K562 (cell line): ENCODE measurements at regions not wholly inside any gene's neighbourhood (a gene's known extent, or its start where the extent isn't known, plus 50 kb on each side); places are given as distances from the start of the nearest gene placed in this dataset.

Experiments
- ATAC-seq: fragments of 200-7000 bp; cut with Tn5 transposase; 3 replicates; pipeline ENCODE4 v1.9.1; 2020; ENCODE audit warnings: moderate library complexity
- BruUV-seq: library from RNA; stranded (reverse); fragments of 400-500 nt; replicated peaks from 2 replicates; lab custom pipeline; 2021; lab: Mats Ljungman, UMichigan
- CTCF ChIA-PET: fragments of 300-600 bp; formaldehyde crosslinking; extraction: SDS; loops from one replicate; lab custom pipeline; 2021; ENCODE audit warnings: low intra/inter-chr PET ratio; lab: Yijun Ruan, JAX
- POLR2A ChIA-PET: fragments of 300-600, 350-650 bp; sonication (Branson Sonifier 250); formaldehyde crosslinking; extraction: SDS; loops from one replicate; lab custom pipeline; 2021; ENCODE audit warnings: antibody characterized with exemption, inconsistent platforms; lab: Yijun Ruan, JAX
- DNase-seq, 4 experiments: peaks; one replicate each; pipeline versions ENCODE4 v3.0.0 to v3.0.0-alpha.2; 2011 to 2018; ENCODE audit warnings: low spot score in 3 of 4, mixed read lengths in 3 of 4; ENCODE audit errors: extremely low read depth in 1 of 4
- FAIRE-seq: peaks from 2 replicates; lab custom pipeline; 2011; peaks lifted over from hg19 to GRCh38; lab: Jason Lieb, UNC
- H2AFZ ChIP-seq: 2 replicates; pipeline ENCODE4 v1.6.0; 2011; ENCODE audit warnings: low read depth, low read length, control low read depth, inconsistent platforms
- H3K27ac ChIP-seq: fragments of 200-600 bp; 3 replicates; pipeline ENCODE4 v1.8.0; 2011; ENCODE audit warnings: low read depth, mild to moderate bottlenecking, control low read depth, inconsistent platforms, low read length, moderate library complexity, mixed read lengths; ENCODE audit errors: extremely low read depth
- H3K27me3 ChIP-seq, 2 experiments: fragments of 300-600 bp in 1 of 2; 2 replicates in 1 of 2; 3 replicates in 1 of 2; pipeline versions ENCODE4 v1.6.0 to v1.8.0; 2011; ENCODE audit warnings: inconsistent platforms in 2 of 2, low read length in 2 of 2, mild to moderate bottlenecking in 1 of 2, mixed read lengths in 1 of 2, moderate library complexity in 1 of 2; ENCODE audit not compliant: control insufficient read depth in 2 of 2, insufficient read depth in 2 of 2
- H3K36me3 ChIP-seq: fragments of 300-600 bp; 3 replicates; pipeline ENCODE4 v1.8.0; 2011; ENCODE audit warnings: mild to moderate bottlenecking, low read length, inconsistent platforms; ENCODE audit not compliant: control insufficient read depth, insufficient read depth
- H3K4me1 ChIP-seq, 2 experiments: fragments of 200-600 bp in 1 of 2; replicated peaks in 1 of 2; 2 replicates in 1 of 2; 3 replicates in 1 of 2; pipeline versions ENCODE4 v1.5.1 to v1.8.0; 2011; ENCODE audit warnings: inconsistent platforms in 2 of 2, low read length in 2 of 2, mild to moderate bottlenecking in 1 of 2, mixed read lengths in 1 of 2, moderate library complexity in 1 of 2; ENCODE audit not compliant: control insufficient read depth in 2 of 2, insufficient read depth in 2 of 2
- H3K4me2 ChIP-seq: 2 replicates; pipeline ENCODE4 v1.6.1; 2011; ENCODE audit warnings: low read length, control low read depth, inconsistent platforms, mixed read lengths; ENCODE audit not compliant: insufficient read depth
- H3K4me3 ChIP-seq: fragments of 200-600 bp; sonication (generic), shearing (Covaris generic); 2 replicates; pipeline ENCODE4 v1.5.1; 2016; ENCODE audit warnings: control low read depth, inconsistent platforms
- H3K79me2 ChIP-seq: fragments of 200-600 bp; 3 replicates; pipeline ENCODE4 v1.8.0; 2011; ENCODE audit warnings: low read length, inconsistent platforms; ENCODE audit not compliant: control insufficient read depth, insufficient read depth
- H3K9ac ChIP-seq, 2 experiments: 2 replicates each; pipeline versions ENCODE4 v1.6.0 to v1.6.1; 2011; ENCODE audit warnings: low read depth in 2 of 2, low read length in 2 of 2, control low read depth in 1 of 2, inconsistent platforms in 1 of 2, mild to moderate bottlenecking in 1 of 2, mixed read lengths in 1 of 2; ENCODE audit not compliant: insufficient read depth in 1 of 2
- H3K9me1 ChIP-seq: one replicate; pipeline ENCODE4 v1.6.0; 2011; ENCODE audit warnings: inconsistent platforms, mild to moderate bottlenecking, low read length, moderate library complexity; ENCODE audit not compliant: control insufficient read depth, insufficient read depth
- H3K9me3 ChIP-seq: replicated peaks from 2 replicates; pipeline ENCODE4 v1.5.1; 2011; ENCODE audit warnings: low read depth, low read length, inconsistent platforms; ENCODE audit not compliant: control insufficient read depth, insufficient read depth
- H4K20me1 ChIP-seq: replicated peaks from 2 replicates; pipeline ENCODE4 v1.6.1; 2011; ENCODE audit warnings: low read length, inconsistent platforms, mixed read lengths; ENCODE audit not compliant: control insufficient read depth, insufficient read depth
- BRD9 ChIP-seq: fragments of 450-650 bp; IDR thresholded peaks from 2 replicates; pipeline ENCODE4 v1.6.1; 2018; ENCODE audit warnings: low read depth; ENCODE audit not compliant: partially characterized antibody
- MYBL2 ChIP-seq, 2 experiments: fragments of 450-650 bp in 1 of 2; sonication (generic) in 1 of 2; formaldehyde crosslinking in 1 of 2; IDR thresholded peaks; 2 replicates each; pipeline versions ENCODE4 v1.6.1 to v1.8.1; 2017 to 2022; ENCODE audit warnings: borderline replicate concordance in 1 of 2, inconsistent platforms in 1 of 2, low read depth in 1 of 2, mild to moderate bottlenecking in 1 of 2, missing genetic modification reagents in 1 of 2, moderate library complexity in 1 of 2
- NKRF ChIP-seq: fragments of 450-650 bp; IDR thresholded peaks from 2 replicates; pipeline ENCODE4 v1.6.1; 2016; ENCODE audit warnings: borderline replicate concordance
- PTTG1 ChIP-seq: fragments of 450-650 bp; IDR thresholded peaks from 2 replicates; pipeline ENCODE4 v1.6.1; 2016; ENCODE audit warnings: low read depth, mild to moderate bottlenecking, missing genetic modification characterization, missing compliant biosample characterization
- SIRT6 ChIP-seq: IDR thresholded peaks from one replicate; pipeline ENCODE4 v1.6.1; 2012; ENCODE audit warnings: low read depth, mild to moderate bottlenecking, control low read depth, inconsistent platforms, low read length, moderate library complexity
- ZC3H11A ChIP-seq: IDR thresholded peaks from 2 replicates; pipeline ENCODE4 v1.6.1; 2012; ENCODE audit warnings: low read depth, low read length, improper control_type of control experiment
- ZNF699 ChIP-seq: fragments of 250-450 bp; sonication (Bioruptor Pico); IDR thresholded peaks from 2 replicates; pipeline ENCODE4 v1.8.0; 2021; ENCODE audit warnings: mild to moderate bottlenecking, moderate library complexity; ENCODE audit not compliant: insufficient replicate concordance
- WGBS: fragments of 100-300 bp; shearing (Covaris generic); methylation state at CpG from one replicate; pipeline ENCODE4 v1.1.6; 2016; ENCODE audit warnings: low coverage, mixed read lengths; ENCODE audit not compliant: insufficient coverage; ENCODE audit errors: missing lambda C conversion rate; 5-methylcytosine and 5-hydroxymethylcytosine counted together
- in situ Hi-C: fragments of 300-500 bp; cut with MboI; formaldehyde crosslinking; loops from 4 replicates; pipeline ENCODE4 v1.15.0; 2018; ENCODE audit warnings: inconsistent platforms, mixed read lengths
- intact Hi-C: fragments of 100-400 bp; cut with micrococcal nuclease; formaldehyde crosslinking; loops from 2 replicates; pipeline ENCODE4 v1.14.2; 2022

GRCh38 chr16:6267682-6268081, 1065.0 kb upstream of the RBFOX1 start (continued):
- TF ChIP-seq BRD9: no peak
- TF ChIP-seq ZC3H11A: no peak
- TF ChIP-seq ZNF699 (CRISPR knock-in tag): no peak
- no peak for TF ChIP-seq MYBL2 (IDR thresholded peaks at IDR 0.05; ENCODE audit: low read depth)
- no peak for TF ChIP-seq MYBL2 (CRISPR knock-in tag; IDR thresholded peaks at IDR 0.05; ENCODE audit: borderline replicate concordance)

DNA sequence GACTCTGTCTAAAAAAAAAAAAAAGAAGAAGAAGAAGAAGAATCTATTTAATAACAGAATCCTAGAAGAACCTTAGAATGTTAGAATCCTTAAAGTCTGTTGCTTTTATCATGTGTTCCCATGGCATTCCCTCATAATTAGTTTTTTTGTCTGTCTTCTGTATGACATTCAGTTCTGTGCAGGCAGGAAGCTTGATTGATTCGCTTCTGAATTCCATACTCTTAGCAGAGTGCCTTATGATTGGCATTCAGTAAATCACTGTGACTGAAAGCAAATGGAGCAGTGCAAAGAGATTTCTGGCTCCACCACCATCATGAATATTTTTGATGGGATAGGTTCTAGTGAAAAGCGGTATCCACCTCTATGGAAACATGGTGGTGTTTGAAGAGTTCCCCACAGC, 1065.9 kb upstream of the RBFOX1 start:
- Histone ChIP-seq H3K4me2 (no peak overlapping the region), H2AFZ (no peak overlapping the region), H3K9ac (no peak overlapping the region), H3K27me3 (no peaks in the 10 kb centered on the region), H3K4me3 (no peak overlapping the region), H4K20me1 (no peaks in the 10 kb centered on the region), H3K9me1 (no peaks in the 10 kb centered on the region), H3K27ac (no peak overlapping the region), H3K4me1 (no peaks in the 10 kb centered on the region), H3K9me3 (no peaks in the 10 kb centered on the region), H3K79me2 (no peaks in the 10 kb centered on the region), H3K36me3 (no peaks in the 10 kb centered on the region)
- POLR2A ChIA-PET: interaction anchor here (0.6 kb wide), 1 partner anchor 30 kb away, joined by 3 read pairs; no protein-coding TSS in a partner anchor
- DNase-seq: no peak
- in situ Hi-C loops (no loop called here), intact Hi-C loops (no loop called here)
- no TSS peak for BruUV-seq
- no peak for TF ChIP-seq SIRT6
- TF ChIP-seq NKRF: no peak
- TF ChIP-seq PTTG1 (tag): no peak
- no peak for ATAC-seq
- 0% methylated on average over 2 of the region's 2 CpGs for WGBS
- FAIRE-seq: no peak
- CTCF ChIA-PET: no interaction called here
